ENCODE measurements at regions not wholly inside any gene's neighbourhood (a gene's known extent, or its start where the extent isn't known, plus 50 kb on each side); places are given as distances from the start of the nearest gene placed in this dataset.

DNA sequence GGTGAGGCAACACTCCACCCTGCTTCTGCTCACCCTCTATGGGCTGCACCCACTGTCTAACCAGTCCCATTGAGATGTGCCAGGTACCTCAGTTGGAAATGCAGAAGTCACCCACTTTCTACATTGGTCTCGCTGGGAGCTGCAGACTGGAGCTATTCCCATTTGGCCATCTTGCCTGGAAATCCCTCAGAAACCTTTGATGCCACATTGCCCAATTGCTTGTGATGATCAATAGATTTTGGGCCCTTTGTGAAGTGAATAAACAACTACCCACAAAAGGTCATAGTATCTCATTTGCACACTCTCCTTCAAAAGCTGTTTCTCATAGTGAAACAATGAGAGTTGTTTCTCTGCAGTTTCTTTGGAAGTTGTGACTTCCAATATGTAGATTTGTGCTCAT, 742.9 kb downstream of the INHBA start:
- TF ChIP-seq, protein P1, sequence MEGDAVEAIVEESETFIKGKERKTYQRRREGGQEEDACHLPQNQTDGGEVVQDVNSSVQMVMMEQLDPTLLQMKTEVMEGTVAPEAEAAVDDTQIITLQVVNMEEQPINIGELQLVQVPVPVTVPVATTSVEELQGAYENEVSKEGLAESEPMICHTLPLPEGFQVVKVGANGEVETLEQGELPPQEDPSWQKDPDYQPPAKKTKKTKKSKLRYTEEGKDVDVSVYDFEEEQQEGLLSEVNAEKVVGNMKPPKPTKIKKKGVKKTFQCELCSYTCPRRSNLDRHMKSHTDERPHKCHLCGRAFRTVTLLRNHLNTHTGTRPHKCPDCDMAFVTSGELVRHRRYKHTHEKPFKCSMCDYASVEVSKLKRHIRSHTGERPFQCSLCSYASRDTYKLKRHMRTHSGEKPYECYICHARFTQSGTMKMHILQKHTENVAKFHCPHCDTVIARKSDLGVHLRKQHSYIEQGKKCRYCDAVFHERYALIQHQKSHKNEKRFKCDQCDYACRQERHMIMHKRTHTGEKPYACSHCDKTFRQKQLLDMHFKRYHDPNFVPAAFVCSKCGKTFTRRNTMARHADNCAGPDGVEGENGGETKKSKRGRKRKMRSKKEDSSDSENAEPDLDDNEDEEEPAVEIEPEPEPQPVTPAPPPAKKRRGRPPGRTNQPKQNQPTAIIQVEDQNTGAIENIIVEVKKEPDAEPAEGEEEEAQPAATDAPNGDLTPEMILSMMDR (IDR thresholded peaks at IDR 0.05; ENCODE audit: low read depth, low read length): no peak
- H3K4me3 ChIP-seq (replicated peaks in 1 of 2; ENCODE audit: low read depth in 2 of 2, low read length in 2 of 2): no peak overlapping the region
- DNase-seq (ENCODE audit: low read depth in 2 of 2): no peak

DNA sequence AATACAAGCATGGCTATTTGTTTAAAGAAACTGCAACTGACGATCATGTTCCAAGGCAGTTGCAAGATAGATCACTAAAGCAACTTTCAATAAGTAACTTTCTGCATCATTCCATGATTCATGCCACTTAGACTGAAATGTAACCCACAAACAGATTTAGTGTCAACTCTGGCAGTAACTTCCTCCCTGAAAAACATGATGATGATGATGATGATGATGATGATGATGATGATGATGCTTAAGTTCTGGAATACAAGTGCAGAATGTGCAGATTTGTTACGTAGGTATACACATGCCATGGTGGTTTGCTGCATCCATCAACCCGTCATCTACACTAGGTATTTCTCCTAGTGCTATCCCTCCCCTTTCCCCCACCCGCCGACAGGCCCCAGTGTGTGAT, 754.7 kb downstream of the INHBA start:
- DNase-seq (ENCODE audit: low read depth in 2 of 2): no peak
- TF ChIP-seq, protein P1 (IDR thresholded peaks at IDR 0.05; ENCODE audit: low read depth, low read length): no peak
- no peak overlapping the region for H3K4me3 ChIP-seq (replicated peaks in 1 of 2; ENCODE audit: low read depth in 2 of 2, low read length in 2 of 2)

DNA sequence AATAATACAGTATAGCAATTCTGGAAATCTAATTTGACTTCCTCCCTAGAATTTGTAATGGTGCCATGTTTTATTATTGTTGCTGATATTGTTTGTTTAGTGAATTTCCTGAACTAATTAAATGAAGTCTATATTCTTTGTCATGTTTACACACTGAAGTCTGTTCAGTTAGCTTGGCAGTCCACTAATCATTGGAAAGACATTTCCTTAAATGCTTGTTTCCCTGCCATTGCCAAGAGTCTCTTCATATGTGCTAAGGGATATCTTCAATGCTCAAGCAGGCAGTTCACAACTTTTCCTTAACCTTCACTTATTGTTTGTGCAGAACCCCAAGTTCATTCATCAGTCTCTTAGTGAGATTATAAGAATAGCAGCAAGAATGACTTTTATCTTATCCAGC, 755.3 kb downstream of the INHBA start:
- no peak overlapping the region for H3K4me3 ChIP-seq (replicated peaks in 1 of 2; ENCODE audit: low read depth in 2 of 2, low read length in 2 of 2)
- TF ChIP-seq, protein P1 (IDR thresholded peaks at IDR 0.05; ENCODE audit: low read depth, low read length): no peak
- DNase-seq (ENCODE audit: low read depth in 2 of 2): no peak

DNA sequence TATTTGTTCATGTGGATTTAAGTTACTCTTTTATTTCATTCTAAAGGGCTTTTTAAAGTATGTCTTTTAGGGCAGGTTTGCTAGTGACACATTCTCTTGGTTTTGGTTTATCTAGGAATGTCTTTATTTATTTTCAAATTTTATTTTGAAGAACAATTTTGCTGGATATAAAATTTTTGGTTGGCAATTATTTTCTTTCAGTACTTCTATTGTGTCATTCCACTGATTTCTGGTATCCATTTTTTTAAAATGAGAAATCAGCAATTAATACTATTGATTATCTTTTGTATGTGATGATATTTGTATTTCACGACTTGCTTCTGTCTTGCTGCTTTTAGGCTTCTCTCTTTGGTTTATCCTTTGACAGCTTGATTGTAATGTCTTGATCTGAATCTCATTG, 756.3 kb downstream of the INHBA start:
- no peak overlapping the region for H3K4me3 ChIP-seq (replicated peaks in 1 of 2; ENCODE audit: low read depth in 2 of 2, low read length in 2 of 2)
- TF ChIP-seq, protein P1 (IDR thresholded peaks at IDR 0.05; ENCODE audit: low read depth, low read length): no peak
- DNase-seq (ENCODE audit: low read depth in 2 of 2): no peak

DNA sequence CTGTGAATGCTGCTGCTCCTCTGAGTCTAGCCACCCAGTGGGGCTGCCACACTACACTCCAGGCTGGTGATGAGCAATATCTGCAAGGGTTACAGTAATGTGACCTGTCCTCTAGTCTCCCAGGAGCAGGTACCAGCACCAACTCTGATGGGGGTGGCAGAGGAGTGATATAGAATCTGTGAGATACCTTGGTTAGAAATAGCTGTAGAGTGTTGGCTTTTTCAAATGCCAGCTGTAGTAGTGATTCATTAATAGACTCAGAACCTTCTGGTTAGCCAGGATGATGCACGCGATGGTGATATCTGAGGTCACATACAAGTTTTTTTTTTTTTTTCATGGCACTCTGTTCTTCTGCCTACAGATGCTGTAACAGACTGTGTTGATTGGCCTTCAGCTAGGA, 757.1 kb downstream of the INHBA start:
- TF ChIP-seq, protein P1 (IDR thresholded peaks at IDR 0.05; ENCODE audit: low read depth, low read length): no peak
- no peak for DNase-seq (ENCODE audit: low read depth in 2 of 2)
- H3K4me3 ChIP-seq (replicated peaks in 1 of 2; ENCODE audit: low read depth in 2 of 2, low read length in 2 of 2): no peak overlapping the region

DNA sequence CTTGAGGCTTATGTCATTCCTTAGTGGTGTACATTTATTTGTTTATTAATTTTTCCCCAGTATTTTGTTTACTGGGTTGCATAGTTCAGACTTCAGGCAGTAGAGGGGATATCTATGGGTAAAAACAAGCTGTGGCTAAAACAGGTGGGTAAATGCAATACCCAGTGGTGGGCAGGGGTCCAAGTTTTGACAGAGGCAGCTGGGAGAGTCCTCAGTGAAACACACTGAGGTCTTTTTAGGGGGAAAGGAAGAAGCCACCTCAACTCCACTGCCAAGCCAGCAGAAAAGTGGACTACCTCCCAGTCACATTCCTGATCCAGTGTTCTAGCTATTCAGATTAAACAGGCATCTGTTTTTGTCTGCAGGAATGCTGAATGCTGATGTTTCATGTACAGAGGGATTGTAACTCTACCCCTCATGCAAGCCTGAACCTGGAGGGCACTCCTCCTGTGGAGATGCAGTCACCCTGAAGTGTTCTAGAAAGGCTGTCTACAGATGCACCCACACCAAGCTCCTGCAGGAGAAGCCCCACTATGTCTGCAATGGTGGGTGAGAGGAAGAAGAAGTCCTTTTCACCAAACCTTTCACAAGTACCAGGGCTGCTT, 757.8 kb downstream of the INHBA start:
- no peak for DNase-seq (ENCODE audit: low read depth in 2 of 2)
- H3K4me3 ChIP-seq (replicated peaks in 1 of 2; ENCODE audit: low read depth in 2 of 2, low read length in 2 of 2): no peak overlapping the region
- TF ChIP-seq, protein P1 (IDR thresholded peaks at IDR 0.05; ENCODE audit: low read depth, low read length): no peak

DNA sequence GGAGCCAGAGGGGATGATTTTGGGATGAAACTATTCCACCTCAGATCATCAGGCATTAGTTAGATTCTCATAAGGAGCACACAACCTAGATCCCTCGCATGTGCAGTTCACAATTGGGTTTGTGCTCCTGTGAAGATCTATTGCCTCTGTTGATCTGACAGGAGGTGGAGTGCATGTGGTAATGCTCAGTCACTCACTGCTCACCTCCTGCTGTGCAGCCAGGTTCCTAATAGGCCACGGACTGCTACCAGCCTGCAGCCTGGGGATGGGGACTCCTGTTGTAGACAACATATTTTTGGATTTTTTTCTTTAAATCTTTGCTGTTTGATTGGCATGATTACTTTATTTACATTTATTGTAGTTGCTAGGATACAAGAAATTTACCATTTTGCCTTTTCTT, 765.0 kb downstream of the INHBA start:
- H3K4me3 ChIP-seq (replicated peaks in 1 of 2; ENCODE audit: low read depth in 2 of 2, low read length in 2 of 2): no peak overlapping the region
- no peak for DNase-seq (ENCODE audit: low read depth in 2 of 2)
- TF ChIP-seq, protein P1 (IDR thresholded peaks at IDR 0.05; ENCODE audit: low read depth, low read length): no peak

All from cardiac fibroblast (primary cell).